ENCODE measurements at regions not wholly inside any gene's neighbourhood (a gene's known extent, or its start where the extent isn't known, plus 50 kb on each side); places are given as distances from the start of the nearest gene placed in this dataset.

GRCh38 chr2:9137379-9138150, 69.0 kb upstream of the ASAP2 start:
- peaks cover 9% of the 10 kb centered on the region for H3K36me3 Mint-ChIP-seq (ENCODE audit: unreplicated experiment)
- DNase-seq, result no peak
- H3K9me3 Mint-ChIP-seq (ENCODE audit: unreplicated experiment), result peaks cover 12% of the 10 kb centered on the region
- peaks cover 8% of the 10 kb centered on the region for H3K4me1 Mint-ChIP-seq (ENCODE audit: low read depth, unreplicated experiment)
- H3K4me3 Mint-ChIP-seq (ENCODE audit: unreplicated experiment), result no peak overlapping the region
- H3K27me3 Mint-ChIP-seq (ENCODE audit: unreplicated experiment), result peaks cover 8% of the 10 kb centered on the region
- TF ChIP-seq CTCF (IDR thresholded peaks at IDR 0.05; ENCODE audit: partially characterized antibody, unreplicated experiment), result no peak
- no peak overlapping the region for H3K27ac Mint-ChIP-seq (ENCODE audit: unreplicated experiment)

GRCh38 chr2:9135822-9136558, 70.6 kb upstream of the ASAP2 start:
- Mint-ChIP-seq H3K4me1 (ENCODE audit: low read depth, unreplicated experiment) (peaks cover 8% of the 10 kb centered on the region), H3K4me3 (ENCODE audit: unreplicated experiment) (no peak overlapping the region), H3K36me3 (ENCODE audit: unreplicated experiment) (peaks cover 9% of the 10 kb centered on the region), H3K27ac (ENCODE audit: unreplicated experiment) (no peak overlapping the region), H3K9me3 (ENCODE audit: unreplicated experiment) (peaks cover 14% of the 10 kb centered on the region), H3K27me3 (ENCODE audit: unreplicated experiment) (peaks cover 8% of the 10 kb centered on the region)
- TF ChIP-seq CTCF (IDR thresholded peaks at IDR 0.05; ENCODE audit: partially characterized antibody, unreplicated experiment), result no peak
- no peak for DNase-seq

- no peak for TF ChIP-seq CTCF (IDR thresholded peaks at IDR 0.05; ENCODE audit: partially characterized antibody, unreplicated experiment)
- Mint-ChIP-seq H3K9me3 (ENCODE audit: unreplicated experiment) (peaks cover 4% of the 10 kb centered on the region), H3K4me1 (ENCODE audit: low read depth, unreplicated experiment) (peaks cover 12% of the 10 kb centered on the region), H3K36me3 (ENCODE audit: unreplicated experiment) (peaks cover 10% of the 10 kb centered on the region), H3K4me3 (ENCODE audit: unreplicated experiment) (no peak overlapping the region), H3K27me3 (ENCODE audit: unreplicated experiment) (peaks cover 4% of the 10 kb centered on the region), H3K27ac (ENCODE audit: unreplicated experiment) (no peak overlapping the region)
- DNase-seq, result no peak
These were observed 79.3 kb upstream of the ASAP2 start for GRCh38 chr2:9127316-9127715.

- Mint-ChIP-seq H3K27me3 (ENCODE audit: unreplicated experiment) (peaks cover 4% of the 10 kb centered on the region), H3K36me3 (ENCODE audit: unreplicated experiment) (peaks cover 10% of the 10 kb centered on the region), H3K27ac (ENCODE audit: unreplicated experiment) (no peak overlapping the region), H3K9me3 (ENCODE audit: unreplicated experiment) (peaks cover 5% of the 10 kb centered on the region), H3K4me3 (ENCODE audit: unreplicated experiment) (peak overlapping the region; percentile 32), H3K4me1 (ENCODE audit: low read depth, unreplicated experiment) (peaks cover 12% of the 10 kb centered on the region)
- no peak for TF ChIP-seq CTCF (IDR thresholded peaks at IDR 0.05; ENCODE audit: partially characterized antibody, unreplicated experiment)
- DNase-seq, result no peak
These were observed 80.1 kb upstream of the ASAP2 start for GRCh38 chr2:9126540-9126939.

GRCh38 chr2:9124231-9124741, 82.3 kb upstream of the ASAP2 start:
- peaks cover 4% of the 10 kb centered on the region for H3K27me3 Mint-ChIP-seq (ENCODE audit: unreplicated experiment)
- H3K4me3 Mint-ChIP-seq (ENCODE audit: unreplicated experiment), result no peak overlapping the region
- H3K36me3 Mint-ChIP-seq (ENCODE audit: unreplicated experiment), result peaks cover 10% of the 10 kb centered on the region
- peaks cover 5% of the 10 kb centered on the region for H3K9me3 Mint-ChIP-seq (ENCODE audit: unreplicated experiment)
- peaks cover 12% of the 10 kb centered on the region for H3K4me1 Mint-ChIP-seq (ENCODE audit: low read depth, unreplicated experiment)
- no peak for TF ChIP-seq CTCF (IDR thresholded peaks at IDR 0.05; ENCODE audit: partially characterized antibody, unreplicated experiment)
- H3K27ac Mint-ChIP-seq (ENCODE audit: unreplicated experiment), result peak overlapping the region; percentile 6
- no peak for DNase-seq

Data from glutamatergic neuron (in vitro differentiated cells).